ENCODE measurements at regions not wholly inside any gene's neighbourhood (a gene's known extent, or its start where the extent isn't known, plus 50 kb on each side); places are given as distances from the start of the nearest gene placed in this dataset.

DNA sequence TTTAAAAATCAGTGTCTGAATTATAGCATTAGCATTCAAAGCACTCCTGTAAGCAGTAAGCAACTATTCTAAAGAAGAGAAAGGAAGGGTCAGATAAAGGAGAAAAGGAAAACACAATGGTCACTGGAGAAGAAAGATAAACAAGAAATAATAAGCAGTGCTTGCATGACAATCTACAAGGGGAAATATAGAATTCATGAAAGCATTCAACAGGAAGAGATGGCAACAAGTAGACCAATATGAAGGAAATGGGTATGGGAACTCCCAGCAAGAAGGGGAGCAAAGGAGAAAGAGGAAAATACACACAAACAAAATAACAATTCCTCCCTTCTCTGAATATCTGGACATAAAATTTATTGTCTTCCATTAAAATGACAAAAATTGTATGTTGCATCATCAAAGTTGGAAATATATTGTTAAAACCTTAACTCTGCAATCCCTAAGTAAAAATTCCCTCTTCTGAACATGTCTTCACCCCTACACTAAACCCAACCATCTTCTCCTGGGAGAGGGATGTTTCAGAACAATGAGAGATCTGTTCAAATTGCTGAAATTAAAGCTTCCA is 206.3 kb upstream of the SAMSN1 start:
- Histone ChIP-seq H3K27me3 (no peaks in the 10 kb centered on the region), H3K4me3 (no peak overlapping the region), H3K9me3 (no peaks in the 10 kb centered on the region), H3K27ac (no peak overlapping the region), H3K9ac (ENCODE audit: low read depth in 2 of 2, low read length in 2 of 2) (no peak overlapping the region), H3K36me3 (no peaks in the 10 kb centered on the region), H3K4me1 (no peaks in the 10 kb centered on the region)
- TF ChIP-seq, protein P1, sequence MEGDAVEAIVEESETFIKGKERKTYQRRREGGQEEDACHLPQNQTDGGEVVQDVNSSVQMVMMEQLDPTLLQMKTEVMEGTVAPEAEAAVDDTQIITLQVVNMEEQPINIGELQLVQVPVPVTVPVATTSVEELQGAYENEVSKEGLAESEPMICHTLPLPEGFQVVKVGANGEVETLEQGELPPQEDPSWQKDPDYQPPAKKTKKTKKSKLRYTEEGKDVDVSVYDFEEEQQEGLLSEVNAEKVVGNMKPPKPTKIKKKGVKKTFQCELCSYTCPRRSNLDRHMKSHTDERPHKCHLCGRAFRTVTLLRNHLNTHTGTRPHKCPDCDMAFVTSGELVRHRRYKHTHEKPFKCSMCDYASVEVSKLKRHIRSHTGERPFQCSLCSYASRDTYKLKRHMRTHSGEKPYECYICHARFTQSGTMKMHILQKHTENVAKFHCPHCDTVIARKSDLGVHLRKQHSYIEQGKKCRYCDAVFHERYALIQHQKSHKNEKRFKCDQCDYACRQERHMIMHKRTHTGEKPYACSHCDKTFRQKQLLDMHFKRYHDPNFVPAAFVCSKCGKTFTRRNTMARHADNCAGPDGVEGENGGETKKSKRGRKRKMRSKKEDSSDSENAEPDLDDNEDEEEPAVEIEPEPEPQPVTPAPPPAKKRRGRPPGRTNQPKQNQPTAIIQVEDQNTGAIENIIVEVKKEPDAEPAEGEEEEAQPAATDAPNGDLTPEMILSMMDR (IDR thresholded peaks at IDR 0.05): no peak
- DNase-seq: no peak
- intact Hi-C loops (cut with DNase I): no loop called here

DNA sequence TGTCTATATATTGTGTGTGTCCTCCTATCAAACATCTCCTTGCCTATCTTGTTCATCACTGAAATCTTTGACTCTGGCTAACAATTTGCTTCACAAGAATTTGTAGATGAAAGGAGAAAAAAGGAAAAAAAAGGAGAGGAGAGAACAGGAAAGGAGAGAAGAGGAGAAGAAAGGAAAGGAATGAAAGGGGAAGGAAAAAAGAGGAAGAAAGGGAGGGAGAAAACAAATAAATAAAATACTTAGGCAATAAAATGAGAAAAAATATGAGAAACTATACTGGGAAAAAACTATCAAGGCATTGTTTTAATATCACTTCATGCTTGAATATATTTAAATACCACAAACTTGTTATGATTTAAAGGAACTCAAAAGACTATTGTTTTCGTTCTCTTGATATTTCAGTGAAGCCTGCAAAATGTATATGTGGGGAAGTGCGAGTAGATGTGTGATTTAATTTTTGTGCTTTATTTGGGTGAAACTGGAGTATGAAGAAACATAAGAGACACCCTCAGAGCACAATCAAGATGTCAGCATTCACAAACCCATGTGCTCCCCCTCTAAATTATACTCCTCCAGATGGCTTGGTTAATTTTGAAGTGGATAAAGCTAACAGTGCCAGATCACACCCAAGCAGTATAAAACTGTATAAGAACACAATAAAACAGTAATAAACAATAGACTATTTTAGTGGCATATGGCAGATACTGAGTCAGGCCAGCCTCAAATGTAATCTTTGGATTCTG is 205.7 kb upstream of the SAMSN1 start:
- Histone ChIP-seq H3K27ac (no peak overlapping the region), H3K9me3 (no peaks in the 10 kb centered on the region), H3K4me3 (no peak overlapping the region), H3K9ac (ENCODE audit: low read depth in 2 of 2, low read length in 2 of 2) (no peak overlapping the region), H3K36me3 (no peaks in the 10 kb centered on the region), H3K4me1 (no peaks in the 10 kb centered on the region), H3K27me3 (no peaks in the 10 kb centered on the region)
- DNase-seq: no peak
- intact Hi-C loops (cut with DNase I): no loop called here
- TF ChIP-seq, protein P1 (IDR thresholded peaks at IDR 0.05): no peak

DNA sequence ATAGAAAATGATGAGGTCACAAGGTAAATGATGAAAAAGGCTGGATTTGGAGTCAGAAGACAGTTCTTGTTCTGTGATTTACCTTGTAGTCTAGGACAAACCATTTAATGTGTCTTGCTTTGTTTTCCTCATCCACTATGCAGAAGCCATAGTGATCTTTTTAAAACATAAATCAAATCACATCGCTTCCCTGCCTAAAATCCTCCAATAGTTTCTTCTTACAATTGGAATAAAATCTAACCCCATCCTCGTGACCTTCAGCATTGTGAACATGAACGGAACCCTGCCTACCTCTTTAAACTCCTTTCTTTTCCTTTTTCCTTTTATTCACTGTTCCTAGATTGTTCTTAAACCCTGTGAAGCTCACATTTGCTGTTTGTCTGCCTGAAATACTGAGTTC is 204.9 kb upstream of the SAMSN1 start:
- intact Hi-C loops (cut with DNase I): no loop called here
- no peak for DNase-seq
- Histone ChIP-seq H3K9me3 (no peaks in the 10 kb centered on the region), H3K9ac (ENCODE audit: low read depth in 2 of 2, low read length in 2 of 2) (no peak overlapping the region), H3K27me3 (no peaks in the 10 kb centered on the region), H3K4me1 (no peaks in the 10 kb centered on the region), H3K4me3 (no peak overlapping the region), H3K36me3 (no peaks in the 10 kb centered on the region), H3K27ac (no peak overlapping the region)
- TF ChIP-seq, protein P1 (IDR thresholded peaks at IDR 0.05): no peak

DNA sequence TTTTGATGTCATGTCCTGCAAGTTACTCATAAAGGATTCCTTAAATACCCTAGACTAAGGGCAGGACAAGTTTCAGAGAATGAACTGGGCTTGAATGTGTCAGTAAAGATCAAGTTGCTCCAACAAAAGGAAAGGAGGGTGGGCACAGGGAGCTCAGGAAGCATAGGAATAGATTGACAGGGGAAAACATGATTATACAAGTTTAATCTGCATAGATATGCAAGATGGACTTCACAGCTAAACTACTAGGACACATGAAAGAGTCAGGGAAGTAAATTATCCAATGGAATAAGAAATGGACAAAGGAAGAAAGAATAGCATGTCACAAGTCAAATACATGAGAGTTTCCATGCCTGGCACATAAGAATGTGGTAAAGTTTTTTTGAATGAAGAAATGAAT is 203.9 kb upstream of the SAMSN1 start:
- Histone ChIP-seq H3K4me1 (no peaks in the 10 kb centered on the region), H3K27ac (no peak overlapping the region), H3K9me3 (no peaks in the 10 kb centered on the region), H3K9ac (ENCODE audit: low read depth in 2 of 2, low read length in 2 of 2) (no peak overlapping the region), H3K4me3 (no peak overlapping the region), H3K36me3 (no peaks in the 10 kb centered on the region), H3K27me3 (no peaks in the 10 kb centered on the region)
- TF ChIP-seq, protein P1 (IDR thresholded peaks at IDR 0.05): no peak
- intact Hi-C loops (cut with DNase I): no loop called here
- DNase-seq: no peak

DNA sequence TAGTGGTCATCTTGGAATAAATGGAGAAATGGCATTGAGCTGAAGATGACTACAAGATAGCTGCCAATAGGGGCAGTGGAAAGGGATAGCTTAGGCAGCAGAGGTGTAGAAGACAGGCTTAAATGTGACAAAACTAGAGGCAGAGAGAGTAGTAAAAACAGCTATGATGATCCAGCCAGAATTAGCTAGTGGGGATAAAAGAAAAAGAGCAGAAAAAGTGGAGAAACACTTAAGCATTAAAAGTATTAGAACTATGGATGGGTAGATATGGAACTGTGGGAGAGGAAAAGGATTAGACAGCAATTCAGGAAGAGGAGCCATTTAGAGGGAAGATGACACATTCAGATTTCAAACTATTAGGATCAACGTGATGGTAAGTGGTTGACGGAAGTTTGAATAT is 202.5 kb upstream of the SAMSN1 start:
- Histone ChIP-seq H3K4me1 (no peaks in the 10 kb centered on the region), H3K4me3 (no peak overlapping the region), H3K9me3 (no peaks in the 10 kb centered on the region), H3K27ac (no peak overlapping the region), H3K27me3 (no peaks in the 10 kb centered on the region), H3K9ac (ENCODE audit: low read depth in 2 of 2, low read length in 2 of 2) (no peak overlapping the region), H3K36me3 (no peaks in the 10 kb centered on the region)
- no peak for DNase-seq
- intact Hi-C loops (cut with DNase I): no loop called here
- TF ChIP-seq, protein P1 (IDR thresholded peaks at IDR 0.05): no peak

All from colonic mucosa (tissue), 4 donors.